Thymus (tissue), 11 donors: ENCODE measurements at regions not wholly inside any gene's neighbourhood (a gene's known extent, or its start where the extent isn't known, plus 50 kb on each side); places are given as distances from the start of the nearest gene placed in this dataset.

Source experiments
- DNase-seq, 9 donors: peaks; one replicate each; pipeline ENCODE4 v3.0.0-alpha.2; 2013; ENCODE audit warnings: low spot score in 9 of 9, low read depth in 6 of 9, missing footprints in 1 of 9
- H3K27ac ChIP-seq, 2 donors: one replicate each; pipeline ENCODE4 v1.5.1; 2013; ENCODE audit warnings: control low read depth in 1 of 2, low read depth in 1 of 2, low read length in 1 of 2, mild to moderate bottlenecking in 1 of 2, moderate library complexity in 1 of 2
- H3K27me3 ChIP-seq, 2 donors: one replicate each; pipeline ENCODE4 v1.5.1; 2013; ENCODE audit warnings: low read length in 1 of 2; ENCODE audit not compliant: control insufficient read depth in 2 of 2, insufficient read depth in 1 of 2
- H3K36me3 ChIP-seq, 2 donors: one replicate each; pipeline ENCODE4 v1.5.1; 2013; ENCODE audit warnings: low read length in 1 of 2, mild to moderate bottlenecking in 1 of 2, moderate library complexity in 1 of 2; ENCODE audit not compliant: control insufficient read depth in 2 of 2, insufficient read depth in 2 of 2
- H3K4me1 ChIP-seq, 2 donors: one replicate each; pipeline ENCODE4 v1.5.1; 2013; ENCODE audit warnings: low read length in 2 of 2; ENCODE audit not compliant: control insufficient read depth in 2 of 2, insufficient read depth in 2 of 2
- H3K4me3 ChIP-seq, 2 donors: one replicate each; pipeline ENCODE4 v1.5.1; 2013; ENCODE audit warnings: low read length in 2 of 2, control low read depth in 1 of 2, mild to moderate bottlenecking in 1 of 2
- H3K9me3 ChIP-seq, 2 donors: one replicate each; pipeline ENCODE4 v1.5.1; 2013; ENCODE audit warnings: low read length in 1 of 2, mild to moderate bottlenecking in 1 of 2; ENCODE audit not compliant: control insufficient read depth in 2 of 2, insufficient read depth in 1 of 2
- WGBS: extraction: QIAGEN DNeasy Blood & Tissue Kit; methylation state at CpG from one replicate; pipeline ENCODE4 v1.1.7; 2013; 5-methylcytosine and 5-hydroxymethylcytosine counted together
- donor health status: healthy.

- Histone ChIP-seq H3K4me3 (no peak overlapping the region), H3K27ac (no peak overlapping the region), H3K9me3 (no peaks in the 10 kb centered on the region), H3K36me3 (no peaks in the 10 kb centered on the region), H3K27me3 (no peaks in the 10 kb centered on the region), H3K4me1 (peaks cover 0 to 14% of the 10 kb centered on the region in 2 donors)
- peak in 1 of 9 donors; percentile 35 for DNase-seq
- 79% methylated on average over 11 of the region's 11 CpGs for WGBS
Measured at GRCh38 chr1:201715801-201716741, 112.9 kb upstream of the IPO9 start.

DNA sequence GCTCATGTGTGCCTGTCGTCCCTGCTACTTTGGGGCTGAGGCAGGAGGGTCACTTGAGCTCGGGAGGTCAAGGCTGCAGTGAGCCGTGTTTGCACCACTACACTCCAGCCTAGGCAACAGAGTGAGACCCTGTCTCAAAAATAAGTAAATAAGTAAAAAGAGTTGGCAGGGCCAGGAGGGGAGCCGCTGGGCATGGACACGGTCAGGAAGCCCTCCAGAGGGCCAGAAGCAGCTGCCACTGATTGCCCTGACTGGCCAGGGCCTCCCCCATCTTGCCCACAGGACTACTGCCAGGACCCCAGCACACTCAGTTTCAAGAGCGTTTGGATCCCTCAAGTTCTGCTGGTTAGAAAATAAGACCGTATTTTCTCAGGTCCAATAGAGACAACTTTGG, 112.2 kb upstream of the IPO9 start:
- H3K27ac ChIP-seq = no peak overlapping the region
- no peak overlapping the region for H3K4me3 ChIP-seq
- no peak for DNase-seq
- no peaks in the 10 kb centered on the region for H3K9me3 ChIP-seq
- no peaks in the 10 kb centered on the region for H3K36me3 ChIP-seq
- peaks cover 0 to 14% of the 10 kb centered on the region in 2 donors for H3K4me1 ChIP-seq
- H3K27me3 ChIP-seq = no peaks in the 10 kb centered on the region
- WGBS = 97% methylated on average over 7 of the region's 7 CpGs

DNA sequence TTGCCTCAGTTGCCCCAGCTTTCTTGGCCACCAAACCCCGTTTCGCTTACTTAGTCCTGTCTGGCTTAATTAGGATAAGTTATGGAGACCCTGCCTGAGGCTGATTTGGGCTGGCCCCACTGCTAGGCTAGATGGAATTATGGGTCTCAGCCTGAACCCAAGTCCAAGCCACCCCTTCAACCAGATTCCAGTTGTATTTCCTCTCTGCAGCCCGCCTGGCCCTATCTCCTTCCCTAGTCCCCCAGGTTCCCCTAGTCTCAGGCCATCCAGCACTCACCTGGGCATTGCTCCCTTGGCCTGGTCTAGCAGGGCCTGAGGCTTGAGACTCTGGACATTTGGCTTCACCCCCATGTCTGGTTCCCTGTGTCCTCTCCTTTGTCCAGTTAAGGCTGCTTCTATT, 111.7 kb upstream of the IPO9 start:
- Histone ChIP-seq H3K4me1 (peaks cover 0 to 14% of the 10 kb centered on the region in 2 donors), H3K36me3 (no peaks in the 10 kb centered on the region), H3K27ac (no peak overlapping the region), H3K27me3 (no peaks in the 10 kb centered on the region), H3K4me3 (no peak overlapping the region), H3K9me3 (no peaks in the 10 kb centered on the region)
- DNase-seq = no peak
- WGBS = 98% methylated on average over 3 of the region's 3 CpGs

DNA sequence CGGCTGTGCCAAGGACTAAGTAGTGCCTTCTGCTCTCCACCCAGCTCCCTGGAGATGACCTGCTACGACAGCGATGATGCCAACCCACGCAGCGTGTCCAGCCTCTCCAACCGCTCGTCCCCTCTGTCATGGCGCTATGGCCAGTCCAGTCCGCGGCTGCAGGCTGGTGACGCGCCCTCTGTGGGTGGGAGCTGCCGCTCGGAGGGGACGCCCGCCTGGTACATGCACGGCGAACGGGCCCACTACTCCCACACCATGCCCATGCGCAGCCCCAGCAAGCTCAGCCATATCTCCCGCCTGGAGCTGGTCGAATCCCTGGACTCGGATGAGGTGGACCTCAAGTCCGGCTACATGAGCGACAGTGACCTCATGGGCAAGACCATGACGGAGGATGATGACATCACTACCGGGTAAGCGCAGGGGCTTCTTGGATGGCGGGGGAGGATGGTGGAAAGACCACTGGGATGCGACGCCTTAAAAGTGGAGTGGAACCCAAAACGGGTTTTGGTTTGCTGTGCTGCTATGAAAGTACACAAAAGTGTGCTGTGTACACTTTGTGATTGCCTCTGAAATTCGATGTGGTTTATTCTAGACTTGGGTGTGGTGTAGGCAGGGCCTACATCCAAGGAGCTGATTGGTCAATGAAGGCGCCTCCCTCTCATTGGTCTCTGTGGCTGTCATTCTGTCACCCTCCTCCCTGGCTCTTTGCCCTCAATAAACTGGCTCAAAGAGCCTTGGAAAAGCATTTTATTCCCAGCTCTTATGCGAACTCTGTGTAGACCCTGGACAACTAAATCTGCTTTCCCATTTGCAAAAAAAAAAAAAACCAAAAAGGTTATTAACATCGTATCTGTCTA, 110.4 kb upstream of the IPO9 start:
- WGBS = 97% methylated on average over 36 of the region's 36 CpGs
- Histone ChIP-seq H3K4me3 (no peak overlapping the region), H3K27ac (no peak overlapping the region), H3K27me3 (no peaks in the 10 kb centered on the region), H3K36me3 (no peaks in the 10 kb centered on the region), H3K4me1 (peaks cover 0 to 12% of the 10 kb centered on the region in 2 donors), H3K9me3 (no peaks in the 10 kb centered on the region)
- no peak for DNase-seq

GRCh38 chr1:201719812-201720521, 109.0 kb upstream of the IPO9 start:
- Histone ChIP-seq H3K27me3 (no peaks in the 10 kb centered on the region), H3K36me3 (no peaks in the 10 kb centered on the region), H3K4me3 (no peak overlapping the region), H3K4me1 (peaks cover 0 to 12% of the 10 kb centered on the region in 2 donors), H3K27ac (no peak overlapping the region), H3K9me3 (no peaks in the 10 kb centered on the region)
- DNase-seq = no peak
- 93% methylated on average over 9 of the region's 9 CpGs for WGBS

DNA sequence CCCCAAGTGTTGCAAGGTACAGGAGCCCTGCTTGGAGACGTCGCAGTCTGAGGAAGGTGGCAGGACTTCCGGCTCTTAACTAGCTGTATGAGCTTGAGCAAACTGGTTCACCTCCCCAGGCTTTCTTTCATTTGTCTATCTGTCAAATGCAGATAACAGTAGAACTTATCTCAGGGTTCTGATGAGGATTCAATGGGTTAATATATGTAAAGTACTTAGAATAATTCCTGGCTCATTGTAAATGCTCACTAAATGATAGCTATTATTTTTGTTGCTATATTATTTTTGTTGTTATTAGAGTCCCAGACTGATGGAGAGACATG, 108.5 kb upstream of the IPO9 start:
- Histone ChIP-seq H3K36me3 (no peaks in the 10 kb centered on the region), H3K27me3 (no peaks in the 10 kb centered on the region), H3K27ac (no peak overlapping the region), H3K9me3 (no peaks in the 10 kb centered on the region), H3K4me3 (no peak overlapping the region), H3K4me1 (peaks cover 0 to 12% of the 10 kb centered on the region in 2 donors)
- DNase-seq = no peak
- 96% methylated on average over 3 of the region's 3 CpGs for WGBS

DNA sequence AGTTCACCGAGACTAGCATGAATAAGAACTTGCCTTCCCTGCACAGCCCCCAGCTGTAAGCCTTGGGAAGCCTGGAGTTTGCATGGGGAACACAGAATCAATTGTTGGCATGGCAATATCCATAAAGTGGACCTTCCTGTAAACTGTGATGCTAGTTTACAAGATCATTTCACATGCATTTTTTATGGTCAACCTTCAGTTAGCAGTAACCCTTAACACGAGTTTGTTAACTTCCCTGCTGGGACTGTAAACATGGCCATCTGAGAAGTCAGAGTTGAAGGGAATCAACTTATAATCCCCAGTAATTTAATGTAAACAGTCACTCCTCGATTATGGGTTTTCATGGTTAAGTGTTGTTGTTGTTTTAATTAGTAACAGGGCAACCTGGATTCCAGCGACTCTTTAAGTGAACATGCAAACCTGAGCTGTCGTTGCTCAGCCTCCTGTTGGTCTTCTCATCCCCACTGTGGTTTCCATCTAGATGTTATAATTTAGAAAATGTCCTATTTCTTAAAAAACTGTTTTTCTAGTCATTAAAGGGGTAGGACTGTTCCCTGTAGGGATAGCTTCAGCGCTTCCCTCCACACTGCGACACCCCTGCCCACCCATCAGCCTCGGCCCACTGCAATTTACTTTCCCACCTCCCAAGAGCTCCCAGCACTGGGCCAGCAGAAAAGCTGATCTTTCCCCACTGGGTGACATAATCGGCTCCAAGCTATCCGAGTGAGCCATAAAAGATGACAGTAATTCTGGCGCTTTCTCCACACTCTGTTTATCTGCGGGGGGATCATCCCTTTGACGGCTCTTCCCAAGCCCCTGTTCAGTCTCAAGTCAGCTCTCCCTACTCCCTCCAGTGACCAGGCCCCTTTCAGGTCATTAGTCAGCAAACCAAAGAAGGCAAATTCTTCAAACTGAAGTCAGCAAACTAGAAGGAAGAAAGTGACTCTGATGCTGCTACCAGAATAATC, 107.6 kb upstream of the IPO9 start:
- H3K27me3 ChIP-seq = no peaks in the 10 kb centered on the region
- no peak overlapping the region for H3K4me3 ChIP-seq
- H3K36me3 ChIP-seq = no peaks in the 10 kb centered on the region
- no peak for DNase-seq
- H3K4me1 ChIP-seq = peaks cover 0 to 12% of the 10 kb centered on the region in 2 donors
- 87% methylated on average over 13 of the region's 13 CpGs for WGBS
- no peak overlapping the region for H3K27ac ChIP-seq
- no peaks in the 10 kb centered on the region for H3K9me3 ChIP-seq

- no peaks in the 10 kb centered on the region for H3K36me3 ChIP-seq
- H3K27ac ChIP-seq = no peak overlapping the region
- H3K27me3 ChIP-seq = no peaks in the 10 kb centered on the region
- no peak for DNase-seq
- peaks cover 0 to 9% of the 10 kb centered on the region in 2 donors for H3K4me1 ChIP-seq
- no peaks in the 10 kb centered on the region for H3K9me3 ChIP-seq
- 82% methylated on average over 9 of the region's 9 CpGs for WGBS
- no peak overlapping the region for H3K4me3 ChIP-seq
Measured at GRCh38 chr1:201724039-201724765, 104.8 kb upstream of the IPO9 start.
